ENCODE measurements at regions not wholly inside any gene's neighbourhood (a gene's known extent, or its start where the extent isn't known, plus 50 kb on each side); places are given as distances from the start of the nearest gene placed in this dataset.

GRCh38 chr5:82336959-82337351 lies 58.8 kb upstream of the RPS23 start:
- DNase-seq (ENCODE audit: low read depth in 2 of 2) = no peak

- no peak for DNase-seq (ENCODE audit: low read depth in 2 of 2)
These were observed 58.2 kb upstream of the RPS23 start for GRCh38 chr5:82336226-82336958.

- DNase-seq (ENCODE audit: low read depth in 2 of 2) = no peak
These were observed 57.7 kb upstream of the RPS23 start for GRCh38 chr5:82335806-82336205.

- no peak for DNase-seq (ENCODE audit: low read depth in 2 of 2)
These were observed 56.7 kb upstream of the RPS23 start for GRCh38 chr5:82334856-82335255.

GRCh38 chr5:82334085-82334692 lies 56.0 kb upstream of the RPS23 start:
- DNase-seq (ENCODE audit: low read depth in 2 of 2) = no peak

- DNase-seq (ENCODE audit: low read depth in 2 of 2) = no peak
These were observed 54.9 kb upstream of the RPS23 start for GRCh38 chr5:82332886-82333615.

GRCh38 chr5:82332064-82332855 lies 54.1 kb upstream of the RPS23 start:
- no peak for DNase-seq (ENCODE audit: low read depth in 2 of 2)

GRCh38 chr5:82331557-82331956 lies 53.4 kb upstream of the RPS23 start:
- DNase-seq (ENCODE audit: low read depth in 2 of 2) = no peak

GRCh38 chr5:82330530-82331270 lies 52.5 kb upstream of the RPS23 start:
- no peak for DNase-seq (ENCODE audit: low read depth in 2 of 2)

- no peak for DNase-seq (ENCODE audit: low read depth in 2 of 2)
These were observed 51.2 kb upstream of the RPS23 start for GRCh38 chr5:82329393-82329792.
